RWPE2 (cell line): ENCODE measurements at regions not wholly inside any gene's neighbourhood (a gene's known extent, or its start where the extent isn't known, plus 50 kb on each side); places are given as distances from the start of the nearest gene placed in this dataset.
A peak's percentile ranks its signal among the peaks of the same experiment; 100 is the strongest.

ENCODE experiments used
- ATAC-seq: fragments of 200-7000 bp; cut with Tn5 transposase; 3 replicates; pipeline ENCODE4 v1.9.1; 2021; ENCODE audit warnings: low read depth
- DNase-seq: peaks from one replicate; pipeline ENCODE4 v3.0.0-alpha.2; 2020; ENCODE audit warnings: low spot score
- H3K27ac ChIP-seq: fragments of 450-650 bp; 2 replicates; pipeline ENCODE4 v1.5.1; 2017; ENCODE audit warnings: mild to moderate bottlenecking; ENCODE audit not compliant: poor library complexity, severe bottlenecking
- H3K27me3 ChIP-seq: fragments of 250-450 bp; sonication (Bioruptor Pico); 2 replicates; pipeline ENCODE4 v1.5.1; 2021; ENCODE audit warnings: mild to moderate bottlenecking, moderate library complexity; ENCODE audit not compliant: insufficient read depth, poor library complexity, severe bottlenecking
- H3K36me3 ChIP-seq: fragments of 250-450 bp; sonication (Bioruptor Pico); 2 replicates; pipeline ENCODE4 v1.5.1; 2020; ENCODE audit warnings: low read depth, mild to moderate bottlenecking, moderate library complexity
- H3K4me1 ChIP-seq: fragments of 250-450 bp; sonication (Bioruptor Pico); 2 replicates; pipeline ENCODE4 v1.5.1; 2021; ENCODE audit warnings: mild to moderate bottlenecking, moderate library complexity; ENCODE audit not compliant: insufficient read depth, poor library complexity, severe bottlenecking
- H3K4me3 ChIP-seq: fragments of 250-450 bp; sonication (Bioruptor Pico); 2 replicates; pipeline ENCODE4 v1.5.1; 2021; ENCODE audit warnings: mild to moderate bottlenecking, moderate library complexity; ENCODE audit not compliant: severe bottlenecking
- H3K9me3 ChIP-seq: fragments of 250-450 bp; sonication (Bioruptor Pico); 2 replicates; pipeline ENCODE4 v1.5.1; 2021; ENCODE audit warnings: mild to moderate bottlenecking, moderate library complexity; ENCODE audit not compliant: severe bottlenecking
- CTCF ChIP-seq: fragments of 450-650 bp; IDR thresholded peaks from one replicate; pipeline ENCODE4 v1.5.1; 2017; ENCODE audit warnings: mild to moderate bottlenecking, moderate library complexity; ENCODE audit not compliant: poor library complexity, severe bottlenecking

- H3K4me1 ChIP-seq: no peaks in the 10 kb centered on the region
- H3K27ac ChIP-seq: no peak overlapping the region
- ATAC-seq (no peak), DNase-seq (no peak)
- H3K27me3 ChIP-seq: no peaks in the 10 kb centered on the region
- no peaks in the 10 kb centered on the region for H3K9me3 ChIP-seq
- no peaks in the 10 kb centered on the region for H3K36me3 ChIP-seq
- no peak overlapping the region for H3K4me3 ChIP-seq
- no peak for TF ChIP-seq CTCF
Observed at GRCh38 chr2:34949316-34949715, 1350.2 kb upstream of the FAM98A start.

GRCh38 chr2:34936089-34936488 is 1337.0 kb upstream of the FAM98A start:
- H3K4me3 ChIP-seq: no peak overlapping the region
- H3K36me3 ChIP-seq: no peaks in the 10 kb centered on the region
- no peak overlapping the region for H3K27ac ChIP-seq
- H3K27me3 ChIP-seq: no peaks in the 10 kb centered on the region
- no peaks in the 10 kb centered on the region for H3K4me1 ChIP-seq
- no peak for ATAC-seq
- no peak for DNase-seq
- no peaks in the 10 kb centered on the region for H3K9me3 ChIP-seq
- no peak for TF ChIP-seq CTCF

GRCh38 chr2:34912084-34912483 is 1313.0 kb upstream of the FAM98A start:
- Histone ChIP-seq H3K9me3 (no peaks in the 10 kb centered on the region), H3K27ac (no peak overlapping the region), H3K4me3 (no peak overlapping the region), H3K36me3 (no peaks in the 10 kb centered on the region), H3K4me1 (no peaks in the 10 kb centered on the region), H3K27me3 (no peaks in the 10 kb centered on the region)
- no peak for TF ChIP-seq CTCF
- no peak for DNase-seq
- ATAC-seq: no peak

GRCh38 chr2:34909992-34910705 is 1311.0 kb upstream of the FAM98A start:
- no peak overlapping the region for H3K4me3 ChIP-seq
- no peaks in the 10 kb centered on the region for H3K9me3 ChIP-seq
- no peak overlapping the region for H3K27ac ChIP-seq
- H3K4me1 ChIP-seq: no peaks in the 10 kb centered on the region
- no peaks in the 10 kb centered on the region for H3K36me3 ChIP-seq
- H3K27me3 ChIP-seq: no peaks in the 10 kb centered on the region
- no peak for ATAC-seq
- no peak for DNase-seq
- TF ChIP-seq CTCF: no peak

GRCh38 chr2:34907812-34908211 is 1308.7 kb upstream of the FAM98A start:
- DNase-seq: no peak
- peak; percentile 18 for TF ChIP-seq CTCF
- H3K4me1 ChIP-seq: no peaks in the 10 kb centered on the region
- H3K27ac ChIP-seq: no peak overlapping the region
- ATAC-seq: no peak
- no peaks in the 10 kb centered on the region for H3K36me3 ChIP-seq
- H3K9me3 ChIP-seq: no peaks in the 10 kb centered on the region
- H3K27me3 ChIP-seq: no peaks in the 10 kb centered on the region
- no peak overlapping the region for H3K4me3 ChIP-seq
